NB4 (cell line): ENCODE measurements at regions not wholly inside any gene's neighbourhood (a gene's known extent, or its start where the extent isn't known, plus 50 kb on each side); places are given as distances from the start of the nearest gene placed in this dataset.

Source experiments
- MYC ChIP-seq: IDR thresholded peaks from 2 replicates; pipeline ENCODE4 v1.6.1; 2011; ENCODE audit warnings: low read depth, low read length
- TF ChIP-seq, protein P1 (sequence below): IDR thresholded peaks from one replicate; pipeline ENCODE4 v1.5.1; 2012; ENCODE audit warnings: low read depth, low read length

DNA sequence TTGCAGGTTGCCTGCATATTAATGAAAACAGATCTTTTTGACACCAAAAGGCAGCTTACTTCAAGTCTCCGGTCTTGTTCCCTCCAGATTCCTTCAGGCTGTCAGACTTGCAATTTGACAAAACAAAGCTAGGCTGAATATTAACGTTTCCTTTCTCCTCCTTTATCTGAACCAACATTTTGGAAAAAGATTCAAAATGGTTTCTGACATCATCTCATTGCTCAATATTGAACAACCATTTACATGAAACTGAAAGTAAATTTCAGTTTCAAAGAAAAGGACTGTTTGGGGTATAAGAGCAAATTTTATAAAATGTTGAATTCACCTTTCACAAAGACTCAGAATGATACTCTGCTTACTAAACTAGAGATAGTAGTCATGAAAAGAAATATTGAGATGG lies 521.8 kb downstream of the KCNJ2 start:
- TF ChIP-seq, protein P1, sequence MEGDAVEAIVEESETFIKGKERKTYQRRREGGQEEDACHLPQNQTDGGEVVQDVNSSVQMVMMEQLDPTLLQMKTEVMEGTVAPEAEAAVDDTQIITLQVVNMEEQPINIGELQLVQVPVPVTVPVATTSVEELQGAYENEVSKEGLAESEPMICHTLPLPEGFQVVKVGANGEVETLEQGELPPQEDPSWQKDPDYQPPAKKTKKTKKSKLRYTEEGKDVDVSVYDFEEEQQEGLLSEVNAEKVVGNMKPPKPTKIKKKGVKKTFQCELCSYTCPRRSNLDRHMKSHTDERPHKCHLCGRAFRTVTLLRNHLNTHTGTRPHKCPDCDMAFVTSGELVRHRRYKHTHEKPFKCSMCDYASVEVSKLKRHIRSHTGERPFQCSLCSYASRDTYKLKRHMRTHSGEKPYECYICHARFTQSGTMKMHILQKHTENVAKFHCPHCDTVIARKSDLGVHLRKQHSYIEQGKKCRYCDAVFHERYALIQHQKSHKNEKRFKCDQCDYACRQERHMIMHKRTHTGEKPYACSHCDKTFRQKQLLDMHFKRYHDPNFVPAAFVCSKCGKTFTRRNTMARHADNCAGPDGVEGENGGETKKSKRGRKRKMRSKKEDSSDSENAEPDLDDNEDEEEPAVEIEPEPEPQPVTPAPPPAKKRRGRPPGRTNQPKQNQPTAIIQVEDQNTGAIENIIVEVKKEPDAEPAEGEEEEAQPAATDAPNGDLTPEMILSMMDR, result no peak
- no peak for TF ChIP-seq MYC
